Bronchial epithelial cell (primary cell): ENCODE measurements at regions not wholly inside any gene's neighbourhood (a gene's known extent, or its start where the extent isn't known, plus 50 kb on each side); places are given as distances from the start of the nearest gene placed in this dataset.

ENCODE experiments used
- DNase-seq: peaks from one replicate; pipeline ENCODE4 v3.0.0-alpha.2; 2010; ENCODE audit warnings: low read depth
- FAIRE-seq: peaks from 2 replicates; lab custom pipeline; 2011; peaks lifted over from hg19 to GRCh38; lab: Jason Lieb, UNC
- H3K27me3 ChIP-seq: 2 replicates; pipeline ENCODE4 v1.5.1; 2011; ENCODE audit warnings: low read length; ENCODE audit not compliant: control insufficient read depth, insufficient read depth
- H3K36me3 ChIP-seq: 2 replicates; pipeline ENCODE4 v1.5.1; 2011; ENCODE audit warnings: low read length; ENCODE audit not compliant: control insufficient read depth, insufficient read depth
- H3K4me3 ChIP-seq: 2 replicates; pipeline ENCODE4 v1.5.1; 2011; ENCODE audit warnings: mild to moderate bottlenecking, low read depth, low read length, control low read depth
- TF ChIP-seq, protein P1 (sequence below): IDR thresholded peaks from 2 replicates; pipeline ENCODE4 v1.5.1; 2011; ENCODE audit warnings: mild to moderate bottlenecking, moderate library complexity, low read length, control low read depth, inconsistent platforms; ENCODE audit not compliant: insufficient read depth, severe bottlenecking

- no peak for FAIRE-seq
- Histone ChIP-seq H3K36me3 (no peaks in the 10 kb centered on the region), H3K4me3 (no peak overlapping the region), H3K27me3 (no peaks in the 10 kb centered on the region)
- TF ChIP-seq, protein P1, sequence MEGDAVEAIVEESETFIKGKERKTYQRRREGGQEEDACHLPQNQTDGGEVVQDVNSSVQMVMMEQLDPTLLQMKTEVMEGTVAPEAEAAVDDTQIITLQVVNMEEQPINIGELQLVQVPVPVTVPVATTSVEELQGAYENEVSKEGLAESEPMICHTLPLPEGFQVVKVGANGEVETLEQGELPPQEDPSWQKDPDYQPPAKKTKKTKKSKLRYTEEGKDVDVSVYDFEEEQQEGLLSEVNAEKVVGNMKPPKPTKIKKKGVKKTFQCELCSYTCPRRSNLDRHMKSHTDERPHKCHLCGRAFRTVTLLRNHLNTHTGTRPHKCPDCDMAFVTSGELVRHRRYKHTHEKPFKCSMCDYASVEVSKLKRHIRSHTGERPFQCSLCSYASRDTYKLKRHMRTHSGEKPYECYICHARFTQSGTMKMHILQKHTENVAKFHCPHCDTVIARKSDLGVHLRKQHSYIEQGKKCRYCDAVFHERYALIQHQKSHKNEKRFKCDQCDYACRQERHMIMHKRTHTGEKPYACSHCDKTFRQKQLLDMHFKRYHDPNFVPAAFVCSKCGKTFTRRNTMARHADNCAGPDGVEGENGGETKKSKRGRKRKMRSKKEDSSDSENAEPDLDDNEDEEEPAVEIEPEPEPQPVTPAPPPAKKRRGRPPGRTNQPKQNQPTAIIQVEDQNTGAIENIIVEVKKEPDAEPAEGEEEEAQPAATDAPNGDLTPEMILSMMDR = no peak
- DNase-seq = no peak
Observed at GRCh38 chr1:235017191-235017590, 111.4 kb downstream of the TOMM20 start.

- no peaks in the 10 kb centered on the region for H3K27me3 ChIP-seq
- no peaks in the 10 kb centered on the region for H3K36me3 ChIP-seq
- FAIRE-seq (no peak), DNase-seq (no peak)
- TF ChIP-seq, protein P1 = no peak
- H3K4me3 ChIP-seq = no peak overlapping the region
Observed at GRCh38 chr1:235015291-235015985, 113.2 kb downstream of the TOMM20 start.

- Histone ChIP-seq H3K27me3 (no peaks in the 10 kb centered on the region), H3K36me3 (no peaks in the 10 kb centered on the region), H3K4me3 (no peak overlapping the region)
- DNase-seq = no peak
- TF ChIP-seq, protein P1 = no peak
- no peak for FAIRE-seq
Observed at GRCh38 chr1:235014756-235015155, 113.9 kb downstream of the TOMM20 start.

DNA sequence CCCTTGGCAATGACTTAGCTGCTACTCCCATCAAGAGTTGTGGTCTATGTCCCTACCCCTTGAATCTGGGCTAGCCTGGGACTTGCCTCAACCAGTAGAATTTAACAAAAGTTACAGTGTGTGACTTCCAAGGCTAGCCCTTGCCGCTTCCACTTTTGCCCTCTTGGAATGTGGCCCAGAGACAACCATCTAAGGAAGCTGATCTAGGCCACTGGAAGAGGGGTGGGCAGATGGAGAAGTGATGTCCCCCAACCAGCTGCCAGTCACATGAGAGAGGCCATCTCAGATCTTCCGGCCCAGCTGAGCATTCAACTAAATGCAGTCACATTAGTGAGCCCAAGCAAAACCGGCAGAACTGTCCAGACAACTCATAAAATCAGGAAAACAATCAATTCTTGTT is 115.1 kb downstream of the TOMM20 start:
- no peak overlapping the region for H3K4me3 ChIP-seq
- H3K27me3 ChIP-seq = no peaks in the 10 kb centered on the region
- H3K36me3 ChIP-seq = no peaks in the 10 kb centered on the region
- TF ChIP-seq, protein P1 = no peak
- DNase-seq (no peak), FAIRE-seq (no peak)

GRCh38 chr1:235012436-235013210 is 116.0 kb downstream of the TOMM20 start:
- peak; percentile 75 for DNase-seq
- Histone ChIP-seq H3K27me3 (no peaks in the 10 kb centered on the region), H3K36me3 (no peaks in the 10 kb centered on the region), H3K4me3 (no peak overlapping the region)
- no peak for FAIRE-seq
- TF ChIP-seq, protein P1 = no peak
